ENCODE measurements at regions not wholly inside any gene's neighbourhood (a gene's known extent, or its start where the extent isn't known, plus 50 kb on each side); places are given as distances from the start of the nearest gene placed in this dataset.

- DNase-seq (ENCODE audit: low read depth in 2 of 2), result no peak
Measured at GRCh38 chr1:21346365-21347071, 56.3 kb upstream of the ECE1 start.

GRCh38 chr1:21344750-21345443, 54.6 kb upstream of the ECE1 start:
- no peak for DNase-seq (ENCODE audit: low read depth in 2 of 2)

- no peak for DNase-seq (ENCODE audit: low read depth in 2 of 2)
Measured at GRCh38 chr1:21344098-21344749, 54.0 kb upstream of the ECE1 start.

GRCh38 chr1:21342961-21343838, 52.9 kb upstream of the ECE1 start:
- DNase-seq (ENCODE audit: low read depth in 2 of 2), result no peak

GRCh38 chr1:21341517-21342078, 51.3 kb upstream of the ECE1 start:
- no peak for DNase-seq (ENCODE audit: low read depth in 2 of 2)

GRCh38 chr1:21341022-21341421, 50.8 kb upstream of the ECE1 start:
- DNase-seq (ENCODE audit: low read depth in 2 of 2), result no peak

GRCh38 chr1:21340230-21340945, 50.1 kb upstream of the ECE1 start:
- DNase-seq (ENCODE audit: low read depth in 2 of 2), result no peak

All from fibroblast of skin of left quadriceps (primary cell).